ENCODE measurements at regions not wholly inside any gene's neighbourhood (a gene's known extent, or its start where the extent isn't known, plus 50 kb on each side); places are given as distances from the start of the nearest gene placed in this dataset.

DNA sequence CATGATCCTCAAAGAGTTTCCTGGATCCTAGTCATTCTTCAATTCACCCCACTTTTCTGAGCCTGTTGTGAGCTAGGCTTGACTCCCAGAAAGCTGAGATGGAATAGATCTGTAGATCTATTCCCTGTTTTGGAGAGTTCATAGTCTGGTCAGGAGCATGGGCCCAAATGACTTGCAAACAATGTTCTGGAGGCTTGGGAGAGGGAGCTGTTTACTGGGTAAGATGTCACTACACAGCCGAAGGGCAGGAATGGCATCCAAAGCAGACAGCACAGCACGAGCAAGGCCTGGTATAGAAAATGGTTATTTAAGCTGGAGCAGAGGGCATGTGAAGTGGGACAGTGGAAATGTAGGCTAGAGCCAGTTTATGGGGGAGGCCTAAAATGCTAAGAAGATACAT, 152.5 kb upstream of the ALDH1B1 start:
- DNase-seq (ENCODE audit: low read depth, low spot score) (no peak), ATAC-seq (no peak)
- Histone ChIP-seq H3K9me3 (ENCODE audit: control insufficient read depth, insufficient read depth, low read depth, low read length) (no peaks in the 10 kb centered on the region), H3K4me3 (ENCODE audit: low read depth in 2 of 2, low read length in 2 of 2) (no peak overlapping the region), H3K36me3 (ENCODE audit: control insufficient read depth, insufficient read depth, low read length) (no peaks in the 10 kb centered on the region), H3K27ac (ENCODE audit: low read length) (no peak overlapping the region), H3K4me1 (ENCODE audit: control insufficient read depth, insufficient read depth, low read length) (no peaks in the 10 kb centered on the region), H3K27me3 (ENCODE audit: control insufficient read depth, insufficient read depth, low read length) (no peaks in the 10 kb centered on the region)
- no TSS peak for BruUV-seq (replicated peaks)
- CTCF ChIA-PET, result no interaction called here
- POLR2A ChIA-PET, result no interaction called here
- in situ Hi-C loops (cut with HindIII; ENCODE audit: low pct_unique_long_range_greater_than_20kb, low sequenced_read_pairs), result no loop called here
- TF ChIP-seq POLR2AphosphoS5 (IDR thresholded peaks at IDR 0.05; ENCODE audit: low read depth, low read length), result no peak
- TF ChIP-seq SIN3A (IDR thresholded peaks at IDR 0.05; ENCODE audit: borderline replicate concordance, insufficient read depth, low read depth, low read length), result no peak
- TF ChIP-seq, protein P1, sequence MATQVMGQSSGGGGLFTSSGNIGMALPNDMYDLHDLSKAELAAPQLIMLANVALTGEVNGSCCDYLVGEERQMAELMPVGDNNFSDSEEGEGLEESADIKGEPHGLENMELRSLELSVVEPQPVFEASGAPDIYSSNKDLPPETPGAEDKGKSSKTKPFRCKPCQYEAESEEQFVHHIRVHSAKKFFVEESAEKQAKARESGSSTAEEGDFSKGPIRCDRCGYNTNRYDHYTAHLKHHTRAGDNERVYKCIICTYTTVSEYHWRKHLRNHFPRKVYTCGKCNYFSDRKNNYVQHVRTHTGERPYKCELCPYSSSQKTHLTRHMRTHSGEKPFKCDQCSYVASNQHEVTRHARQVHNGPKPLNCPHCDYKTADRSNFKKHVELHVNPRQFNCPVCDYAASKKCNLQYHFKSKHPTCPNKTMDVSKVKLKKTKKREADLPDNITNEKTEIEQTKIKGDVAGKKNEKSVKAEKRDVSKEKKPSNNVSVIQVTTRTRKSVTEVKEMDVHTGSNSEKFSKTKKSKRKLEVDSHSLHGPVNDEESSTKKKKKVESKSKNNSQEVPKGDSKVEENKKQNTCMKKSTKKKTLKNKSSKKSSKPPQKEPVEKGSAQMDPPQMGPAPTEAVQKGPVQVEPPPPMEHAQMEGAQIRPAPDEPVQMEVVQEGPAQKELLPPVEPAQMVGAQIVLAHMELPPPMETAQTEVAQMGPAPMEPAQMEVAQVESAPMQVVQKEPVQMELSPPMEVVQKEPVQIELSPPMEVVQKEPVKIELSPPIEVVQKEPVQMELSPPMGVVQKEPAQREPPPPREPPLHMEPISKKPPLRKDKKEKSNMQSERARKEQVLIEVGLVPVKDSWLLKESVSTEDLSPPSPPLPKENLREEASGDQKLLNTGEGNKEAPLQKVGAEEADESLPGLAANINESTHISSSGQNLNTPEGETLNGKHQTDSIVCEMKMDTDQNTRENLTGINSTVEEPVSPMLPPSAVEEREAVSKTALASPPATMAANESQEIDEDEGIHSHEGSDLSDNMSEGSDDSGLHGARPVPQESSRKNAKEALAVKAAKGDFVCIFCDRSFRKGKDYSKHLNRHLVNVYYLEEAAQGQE (IDR thresholded peaks at IDR 0.05; ENCODE audit: insufficient read depth in 1 of 2, low read depth in 2 of 2, low read length in 1 of 2), result no peak
- TF ChIP-seq, protein P2, sequence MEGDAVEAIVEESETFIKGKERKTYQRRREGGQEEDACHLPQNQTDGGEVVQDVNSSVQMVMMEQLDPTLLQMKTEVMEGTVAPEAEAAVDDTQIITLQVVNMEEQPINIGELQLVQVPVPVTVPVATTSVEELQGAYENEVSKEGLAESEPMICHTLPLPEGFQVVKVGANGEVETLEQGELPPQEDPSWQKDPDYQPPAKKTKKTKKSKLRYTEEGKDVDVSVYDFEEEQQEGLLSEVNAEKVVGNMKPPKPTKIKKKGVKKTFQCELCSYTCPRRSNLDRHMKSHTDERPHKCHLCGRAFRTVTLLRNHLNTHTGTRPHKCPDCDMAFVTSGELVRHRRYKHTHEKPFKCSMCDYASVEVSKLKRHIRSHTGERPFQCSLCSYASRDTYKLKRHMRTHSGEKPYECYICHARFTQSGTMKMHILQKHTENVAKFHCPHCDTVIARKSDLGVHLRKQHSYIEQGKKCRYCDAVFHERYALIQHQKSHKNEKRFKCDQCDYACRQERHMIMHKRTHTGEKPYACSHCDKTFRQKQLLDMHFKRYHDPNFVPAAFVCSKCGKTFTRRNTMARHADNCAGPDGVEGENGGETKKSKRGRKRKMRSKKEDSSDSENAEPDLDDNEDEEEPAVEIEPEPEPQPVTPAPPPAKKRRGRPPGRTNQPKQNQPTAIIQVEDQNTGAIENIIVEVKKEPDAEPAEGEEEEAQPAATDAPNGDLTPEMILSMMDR (IDR thresholded peaks at IDR 0.05), result no peak
- no peak for TF ChIP-seq TCF7L2 (IDR thresholded peaks at IDR 0.05; ENCODE audit: low read depth, low read length)
- intact Hi-C loops (cut with micrococcal nuclease; ENCODE audit: unreplicated experiment), result no loop called here

DNA sequence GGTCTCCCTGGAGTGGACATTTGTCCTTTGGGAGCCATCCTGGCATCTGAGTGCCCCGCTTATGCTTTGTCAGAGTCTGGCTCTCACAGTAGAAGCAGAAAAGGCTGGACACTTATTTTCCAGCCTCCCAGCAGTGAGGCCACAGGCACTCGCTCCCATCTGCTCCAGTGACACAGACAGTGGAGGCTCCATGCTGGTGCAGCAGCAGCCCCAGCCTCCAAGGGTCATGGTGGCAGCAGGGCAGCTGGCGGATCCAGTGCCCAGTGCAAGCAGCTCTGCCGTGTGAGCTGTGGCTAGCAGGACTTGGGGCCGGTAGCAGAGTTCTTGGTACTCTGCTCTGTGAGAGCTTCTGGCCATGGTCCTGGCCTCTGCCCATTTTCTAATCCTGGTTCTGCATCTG, 157.3 kb upstream of the ALDH1B1 start:
- POLR2A ChIA-PET, result no interaction called here
- no peak for TF ChIP-seq SIN3A (IDR thresholded peaks at IDR 0.05; ENCODE audit: borderline replicate concordance, insufficient read depth, low read depth, low read length)
- TF ChIP-seq, protein P1 (IDR thresholded peaks at IDR 0.05; ENCODE audit: insufficient read depth in 1 of 2, low read depth in 2 of 2, low read length in 1 of 2), result no peak
- TF ChIP-seq POLR2AphosphoS5 (IDR thresholded peaks at IDR 0.05; ENCODE audit: low read depth, low read length), result no peak
- TF ChIP-seq, protein P2 (IDR thresholded peaks at IDR 0.05), result no peak
- no peak for TF ChIP-seq TCF7L2 (IDR thresholded peaks at IDR 0.05; ENCODE audit: low read depth, low read length)
- ATAC-seq, result no peak
- Histone ChIP-seq H3K4me1 (ENCODE audit: control insufficient read depth, insufficient read depth, low read length) (no peaks in the 10 kb centered on the region), H3K27ac (ENCODE audit: low read length) (no peak overlapping the region), H3K36me3 (ENCODE audit: control insufficient read depth, insufficient read depth, low read length) (no peaks in the 10 kb centered on the region), H3K4me3 (ENCODE audit: low read depth in 2 of 2, low read length in 2 of 2) (no peak overlapping the region), H3K9me3 (ENCODE audit: control insufficient read depth, insufficient read depth, low read depth, low read length) (no peaks in the 10 kb centered on the region), H3K27me3 (ENCODE audit: control insufficient read depth, insufficient read depth, low read length) (no peaks in the 10 kb centered on the region)
- in situ Hi-C loops (cut with HindIII; ENCODE audit: low pct_unique_long_range_greater_than_20kb, low sequenced_read_pairs), result no loop called here
- no TSS peak for BruUV-seq (replicated peaks)
- CTCF ChIA-PET, result no interaction called here
- intact Hi-C loops (cut with micrococcal nuclease; ENCODE audit: unreplicated experiment), result no loop called here
- DNase-seq (ENCODE audit: low read depth, low spot score), result no peak
